HFFc6 (cell line): ENCODE measurements at regions not wholly inside any gene's neighbourhood (a gene's known extent, or its start where the extent isn't known, plus 50 kb on each side); places are given as distances from the start of the nearest gene placed in this dataset.

ENCODE experiments used
- DNase-seq: peaks from one replicate; pipeline ENCODE4 v3.0.0-alpha.2; 2018
- H3K27ac Mint-ChIP-seq: 2 replicates; pipeline ENCODE4 v1.8.0; 2020; ENCODE audit warnings: mild to moderate bottlenecking, mixed read lengths
- H3K27me3 Mint-ChIP-seq: 2 replicates; pipeline ENCODE4 v1.8.0; 2021; ENCODE audit warnings: mild to moderate bottlenecking, moderate library complexity, mixed read lengths; ENCODE audit not compliant: insufficient read depth
- H3K36me3 Mint-ChIP-seq: 2 replicates; pipeline ENCODE4 v1.8.0; 2021; ENCODE audit warnings: low read depth, mixed read lengths
- H3K4me1 Mint-ChIP-seq: 2 replicates; pipeline ENCODE4 v1.8.0; 2020; ENCODE audit warnings: low read depth, mixed read lengths
- H3K4me3 Mint-ChIP-seq: 2 replicates; pipeline ENCODE4 v1.8.0; 2020; ENCODE audit warnings: mild to moderate bottlenecking, moderate library complexity, mixed read lengths
- H3K9me3 Mint-ChIP-seq: 2 replicates; pipeline ENCODE4 v1.8.0; 2020; ENCODE audit warnings: mild to moderate bottlenecking, mixed read lengths
- TF ChIP-seq, protein P1 (sequence below): fragments of 200-600 bp; sonication (generic); IDR thresholded peaks from 2 replicates; pipeline ENCODE4 v1.5.0; 2021; ENCODE audit warnings: antibody characterized with exemption, mild to moderate bottlenecking

DNA sequence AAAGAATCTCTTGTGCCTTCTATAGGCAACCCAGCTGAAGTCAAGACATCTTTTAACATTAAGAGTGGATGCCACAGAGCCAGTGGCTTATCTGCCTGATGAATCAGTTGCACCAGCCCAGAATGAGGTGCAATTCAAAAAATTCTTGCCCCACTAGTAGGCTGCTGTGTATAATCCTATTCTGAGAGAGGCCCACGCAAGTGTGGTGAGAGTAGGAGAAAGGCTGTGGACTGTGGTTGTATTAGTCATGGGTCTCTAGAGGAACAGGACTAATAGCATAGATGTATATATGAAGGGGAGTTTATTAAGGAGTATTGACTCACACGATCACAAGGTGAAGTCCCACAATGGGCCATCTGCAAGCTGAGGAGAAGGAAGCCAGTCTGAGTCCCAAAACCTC lies 216.4 kb downstream of the LTN1 start:
- Mint-ChIP-seq H3K9me3 (no peaks in the 10 kb centered on the region), H3K4me1 (peaks cover 43% of the 10 kb centered on the region), H3K36me3 (no peaks in the 10 kb centered on the region), H3K27me3 (peaks cover 1% of the 10 kb centered on the region; the same call in 1 of the 2 replicates), H3K4me3 (no peak overlapping the region), H3K27ac (peak overlapping the region; percentile 25; the same call in 1 of the 2 replicates)
- TF ChIP-seq, protein P1, sequence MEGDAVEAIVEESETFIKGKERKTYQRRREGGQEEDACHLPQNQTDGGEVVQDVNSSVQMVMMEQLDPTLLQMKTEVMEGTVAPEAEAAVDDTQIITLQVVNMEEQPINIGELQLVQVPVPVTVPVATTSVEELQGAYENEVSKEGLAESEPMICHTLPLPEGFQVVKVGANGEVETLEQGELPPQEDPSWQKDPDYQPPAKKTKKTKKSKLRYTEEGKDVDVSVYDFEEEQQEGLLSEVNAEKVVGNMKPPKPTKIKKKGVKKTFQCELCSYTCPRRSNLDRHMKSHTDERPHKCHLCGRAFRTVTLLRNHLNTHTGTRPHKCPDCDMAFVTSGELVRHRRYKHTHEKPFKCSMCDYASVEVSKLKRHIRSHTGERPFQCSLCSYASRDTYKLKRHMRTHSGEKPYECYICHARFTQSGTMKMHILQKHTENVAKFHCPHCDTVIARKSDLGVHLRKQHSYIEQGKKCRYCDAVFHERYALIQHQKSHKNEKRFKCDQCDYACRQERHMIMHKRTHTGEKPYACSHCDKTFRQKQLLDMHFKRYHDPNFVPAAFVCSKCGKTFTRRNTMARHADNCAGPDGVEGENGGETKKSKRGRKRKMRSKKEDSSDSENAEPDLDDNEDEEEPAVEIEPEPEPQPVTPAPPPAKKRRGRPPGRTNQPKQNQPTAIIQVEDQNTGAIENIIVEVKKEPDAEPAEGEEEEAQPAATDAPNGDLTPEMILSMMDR: no peak
- peak; percentile 74 for DNase-seq

GRCh38 chr21:28775071-28775470 lies 217.6 kb downstream of the LTN1 start:
- peaks cover 55% of the 10 kb centered on the region for H3K4me1 Mint-ChIP-seq
- H3K4me3 Mint-ChIP-seq: no peak overlapping the region
- no peaks in the 10 kb centered on the region for H3K9me3 Mint-ChIP-seq
- no peaks in the 10 kb centered on the region for H3K27me3 Mint-ChIP-seq
- H3K36me3 Mint-ChIP-seq: no peaks in the 10 kb centered on the region
- TF ChIP-seq, protein P1: no peak
- DNase-seq: no peak
- H3K27ac Mint-ChIP-seq: peak overlapping the region; percentile 3; the same call in 1 of the 2 replicates

DNA sequence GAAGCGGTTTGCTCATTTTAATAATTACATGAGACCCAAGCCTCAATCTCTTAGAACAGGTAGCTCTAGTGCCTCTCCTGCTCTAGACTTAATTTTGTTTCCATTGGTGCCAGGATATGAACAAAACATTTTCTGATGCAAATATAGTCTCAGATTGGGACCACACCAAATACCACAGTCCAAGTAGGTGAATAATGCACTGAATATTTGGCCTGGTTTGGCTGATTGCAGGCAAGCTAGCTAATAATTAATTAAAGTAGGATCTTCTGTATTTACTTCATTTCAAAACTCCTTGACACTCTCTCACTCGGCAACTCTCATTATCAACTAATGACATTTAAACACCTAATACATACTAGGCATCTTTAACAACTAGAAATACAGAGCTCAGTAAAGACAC lies 219.6 kb downstream of the LTN1 start:
- Mint-ChIP-seq H3K4me1 (peaks cover 58% of the 10 kb centered on the region), H3K4me3 (no peak overlapping the region), H3K27me3 (no peaks in the 10 kb centered on the region), H3K27ac (no peak overlapping the region), H3K36me3 (no peaks in the 10 kb centered on the region), H3K9me3 (no peaks in the 10 kb centered on the region)
- DNase-seq: no peak
- TF ChIP-seq, protein P1: no peak

DNA sequence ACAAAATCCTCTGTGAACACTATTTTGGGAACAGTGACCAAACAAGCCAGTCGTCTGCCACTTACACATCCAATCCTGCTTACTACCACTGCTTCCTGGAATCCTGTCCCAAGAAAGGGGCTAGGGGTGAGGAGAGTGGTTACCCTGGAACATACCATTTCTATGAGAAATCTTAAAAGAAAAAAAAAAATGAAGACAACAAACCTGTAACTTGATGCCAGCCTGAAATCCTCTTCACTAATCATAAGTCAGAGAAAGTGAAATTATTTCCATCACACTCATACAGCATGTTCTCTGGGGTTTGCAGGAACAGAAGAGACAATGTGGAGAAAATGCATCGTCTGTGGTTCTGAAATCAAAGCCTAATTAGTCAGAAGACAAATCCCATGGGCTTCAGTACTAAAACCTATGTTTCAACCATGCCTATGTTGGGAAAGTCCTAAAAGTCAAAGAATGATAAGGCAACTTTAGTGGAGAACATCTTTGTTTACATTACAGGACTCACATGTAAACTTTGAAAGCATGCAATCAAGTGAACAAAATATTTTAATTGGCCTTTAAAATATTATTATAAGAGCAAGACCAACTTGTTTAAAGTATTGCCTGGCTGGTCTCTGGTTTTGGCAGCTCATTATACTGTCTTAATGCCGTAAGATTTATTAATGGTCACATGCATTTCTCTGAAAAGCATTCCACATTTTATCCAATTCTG lies 220.7 kb downstream of the LTN1 start:
- H3K9me3 Mint-ChIP-seq: 0 out of 2 replicates have a peak, but pooled peaks cover 3% of the 10 kb centered on the region
- peak overlapping the region; percentile 73 for H3K27ac Mint-ChIP-seq
- no peaks in the 10 kb centered on the region for H3K27me3 Mint-ChIP-seq
- TF ChIP-seq, protein P1: no peak
- H3K36me3 Mint-ChIP-seq: no peaks in the 10 kb centered on the region
- peak overlapping the region; percentile 43; the same call in 1 of the 2 replicates for H3K4me3 Mint-ChIP-seq
- DNase-seq: peak; percentile 75
- peaks cover 58% of the 10 kb centered on the region for H3K4me1 Mint-ChIP-seq

DNA sequence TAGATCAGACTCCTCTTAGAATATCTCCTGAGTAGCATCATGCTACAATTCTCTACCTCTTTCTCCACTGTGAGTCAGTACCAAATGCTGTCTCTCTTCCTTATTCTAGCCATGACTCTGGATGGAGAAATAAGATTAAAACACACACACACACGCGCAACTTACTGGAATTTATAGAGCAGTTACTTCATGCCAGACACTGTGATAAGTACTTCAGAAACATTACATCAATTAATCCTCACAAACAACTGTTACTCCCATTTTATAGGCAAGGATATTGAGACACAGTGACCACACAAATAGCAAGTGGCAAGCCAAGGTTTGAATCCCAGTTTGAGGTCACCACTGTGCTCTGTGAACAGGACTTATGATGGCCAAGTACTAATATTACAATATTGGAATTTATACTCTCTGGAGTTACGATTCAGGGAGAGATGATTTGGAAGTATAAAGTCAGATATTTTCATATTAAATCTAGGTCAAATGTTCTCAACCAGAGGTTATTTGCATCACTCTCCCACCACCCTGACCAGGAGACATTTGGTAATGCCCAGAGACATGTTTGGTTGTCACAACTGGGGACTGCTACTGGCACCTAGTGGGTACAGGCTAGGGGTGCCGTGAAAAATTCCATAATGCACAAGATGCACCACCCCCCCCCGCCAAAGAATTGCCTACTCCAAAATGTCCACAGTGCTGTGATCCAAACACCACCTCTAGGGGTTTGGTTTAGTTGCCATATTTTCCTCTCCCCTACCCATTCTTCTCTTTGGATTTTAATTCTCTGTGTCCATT lies 221.6 kb downstream of the LTN1 start:
- Mint-ChIP-seq H3K27ac (peak overlapping the region; percentile 73), H3K9me3 (peaks cover 4% of the 10 kb centered on the region; the same call in 1 of the 2 replicates), H3K4me1 (peaks cover 50% of the 10 kb centered on the region), H3K27me3 (no peaks in the 10 kb centered on the region; the same call in 1 of the 2 replicates), H3K4me3 (peak overlapping the region; percentile 43; the same call in 1 of the 2 replicates), H3K36me3 (no peaks in the 10 kb centered on the region)
- DNase-seq: peak; percentile 18
- TF ChIP-seq, protein P1: no peak
